Calu3 (cell line): ENCODE measurements at regions not wholly inside any gene's neighbourhood (a gene's known extent, or its start where the extent isn't known, plus 50 kb on each side); places are given as distances from the start of the nearest gene placed in this dataset.

ENCODE experiments used
- BruUV-seq: library from RNA; stranded (reverse); fragments of 400-500 nt; replicated peaks from 2 replicates; lab custom pipeline; 2021; lab: Mats Ljungman, UMichigan
- CTCF ChIA-PET: fragments of 300-600 bp; sonication (Branson Sonifier 250); formaldehyde crosslinking; loops from one replicate; lab custom pipeline; 2022; ENCODE audit warnings: antibody characterized with exemption; lab: Charles Lee
- DNase-seq: peaks from one replicate; pipeline ENCODE4 v3.0.0; 2022
- H3K27ac Mint-ChIP-seq: one replicate; pipeline ENCODE4 v1.8.0; 2022; ENCODE audit warnings: mixed read lengths; ENCODE audit not compliant: unreplicated experiment
- H3K27me3 Mint-ChIP-seq: one replicate; pipeline ENCODE4 v1.8.0; 2022; ENCODE audit warnings: mixed read lengths; ENCODE audit not compliant: unreplicated experiment
- H3K36me3 Mint-ChIP-seq: one replicate; pipeline ENCODE4 v1.8.0; 2022; ENCODE audit warnings: mild to moderate bottlenecking, moderate library complexity, mixed read lengths; ENCODE audit not compliant: insufficient read depth, unreplicated experiment
- H3K4me1 Mint-ChIP-seq: one replicate; pipeline ENCODE4 v1.8.0; 2022; ENCODE audit warnings: mild to moderate bottlenecking, low read depth, mixed read lengths; ENCODE audit not compliant: unreplicated experiment
- H3K4me3 Mint-ChIP-seq: one replicate; pipeline ENCODE4 v1.8.0; 2022; ENCODE audit warnings: mild to moderate bottlenecking, low read depth, moderate library complexity, mixed read lengths; ENCODE audit not compliant: unreplicated experiment
- H3K9me3 Mint-ChIP-seq: one replicate; pipeline ENCODE4 v1.8.0; 2022; ENCODE audit warnings: low read depth, mixed read lengths; ENCODE audit not compliant: unreplicated experiment
- CTCF ChIP-seq: fragments of 200-600 bp; IDR thresholded peaks from one replicate; pipeline ENCODE4 v1.8.0; 2022; ENCODE audit warnings: antibody characterized with exemption; ENCODE audit not compliant: unreplicated experiment
- intact Hi-C: fragments of 100-400 bp; cut with micrococcal nuclease; formaldehyde crosslinking; loops from one replicate; pipeline ENCODE4 v1.10.0; 2022; ENCODE audit not compliant: unreplicated experiment

DNA sequence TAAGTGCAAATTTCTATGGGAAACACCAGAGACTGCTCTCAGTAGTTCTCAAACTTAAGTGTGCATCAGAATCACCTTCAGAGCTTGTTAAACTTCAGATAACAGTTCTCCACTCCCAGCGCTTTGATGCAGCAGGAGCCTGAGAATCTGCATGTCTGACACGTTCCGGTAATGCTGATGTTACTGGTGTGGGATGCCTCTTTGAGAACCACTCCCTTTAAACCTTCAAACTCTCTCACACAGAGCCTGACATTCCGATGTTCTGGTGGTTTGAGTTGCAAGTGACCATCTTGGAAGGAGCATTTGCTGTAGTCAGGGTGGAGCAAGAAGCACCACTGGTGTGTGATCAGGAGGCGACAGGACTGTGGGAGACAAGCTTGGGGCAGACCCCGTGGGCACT, 57.9 kb downstream of the OTOR start:
- BruUV-seq = no TSS peak
- no peaks in the 10 kb centered on the region for H3K4me1 Mint-ChIP-seq
- no peak overlapping the region for H3K27ac Mint-ChIP-seq
- H3K27me3 Mint-ChIP-seq = peaks cover 59% of the 10 kb centered on the region
- intact Hi-C loops = no loop called here
- CTCF ChIA-PET = no interaction called here
- no peaks in the 10 kb centered on the region for H3K9me3 Mint-ChIP-seq
- H3K36me3 Mint-ChIP-seq = no peaks in the 10 kb centered on the region
- DNase-seq = no peak
- no peak for TF ChIP-seq CTCF
- no peak overlapping the region for H3K4me3 Mint-ChIP-seq

DNA sequence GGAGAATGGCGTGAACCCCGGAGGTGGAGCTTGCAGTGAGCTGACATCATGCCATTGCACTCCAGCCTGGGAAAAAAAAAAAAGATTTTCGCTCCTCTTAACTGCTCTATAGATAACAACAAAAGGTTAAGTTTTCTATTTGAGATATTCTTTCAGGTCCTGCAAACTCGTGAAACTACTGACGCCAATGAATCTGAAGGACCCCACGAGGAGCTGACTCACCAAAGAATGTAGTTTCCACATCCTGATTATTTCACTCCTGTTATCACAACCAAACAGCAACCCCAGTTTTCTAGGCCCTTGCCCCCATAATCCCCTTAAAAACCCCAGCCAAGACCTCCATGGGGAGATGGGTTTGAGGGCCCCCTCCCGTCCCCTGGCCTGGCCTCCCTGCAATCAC, 58.7 kb downstream of the OTOR start:
- Mint-ChIP-seq H3K27me3 (peaks cover 59% of the 10 kb centered on the region), H3K4me1 (no peaks in the 10 kb centered on the region), H3K9me3 (no peaks in the 10 kb centered on the region), H3K27ac (no peak overlapping the region), H3K4me3 (no peak overlapping the region), H3K36me3 (no peaks in the 10 kb centered on the region)
- CTCF ChIA-PET = no interaction called here
- no peak for DNase-seq
- intact Hi-C loops = no loop called here
- no TSS peak for BruUV-seq
- no peak for TF ChIP-seq CTCF

GRCh38 chr20:16808796-16809195, 60.6 kb downstream of the OTOR start:
- no peak overlapping the region for H3K27ac Mint-ChIP-seq
- H3K4me3 Mint-ChIP-seq = no peak overlapping the region
- no peaks in the 10 kb centered on the region for H3K4me1 Mint-ChIP-seq
- no peaks in the 10 kb centered on the region for H3K36me3 Mint-ChIP-seq
- peaks cover 43% of the 10 kb centered on the region for H3K27me3 Mint-ChIP-seq
- no TSS peak for BruUV-seq
- no peaks in the 10 kb centered on the region for H3K9me3 Mint-ChIP-seq
- CTCF ChIA-PET = interaction anchor here (0.6 kb wide), 1 partner anchor 775 kb away, joined by 3 read pairs; no protein-coding TSS in a partner anchor
- no peak for DNase-seq
- no peak for TF ChIP-seq CTCF
- intact Hi-C loops = no loop called here

GRCh38 chr20:16810216-16810615, 62.1 kb downstream of the OTOR start:
- no TSS peak for BruUV-seq
- H3K27me3 Mint-ChIP-seq = peaks cover 40% of the 10 kb centered on the region

More at GRCh38 chr20:16810216-16810615, 62.1 kb downstream of the OTOR start:
- no peaks in the 10 kb centered on the region for H3K36me3 Mint-ChIP-seq
- no peaks in the 10 kb centered on the region for H3K4me1 Mint-ChIP-seq
- H3K9me3 Mint-ChIP-seq = no peaks in the 10 kb centered on the region
- CTCF ChIA-PET = no interaction called here
- intact Hi-C loops = no loop called here
- no peak overlapping the region for H3K4me3 Mint-ChIP-seq
- DNase-seq = no peak
- TF ChIP-seq CTCF = no peak
- no peak overlapping the region for H3K27ac Mint-ChIP-seq
